ENCODE measurements at regions not wholly inside any gene's neighbourhood (a gene's known extent, or its start where the extent isn't known, plus 50 kb on each side); places are given as distances from the start of the nearest gene placed in this dataset.
A peak's percentile ranks its signal among the peaks of the same experiment; 100 is the strongest.

DNA sequence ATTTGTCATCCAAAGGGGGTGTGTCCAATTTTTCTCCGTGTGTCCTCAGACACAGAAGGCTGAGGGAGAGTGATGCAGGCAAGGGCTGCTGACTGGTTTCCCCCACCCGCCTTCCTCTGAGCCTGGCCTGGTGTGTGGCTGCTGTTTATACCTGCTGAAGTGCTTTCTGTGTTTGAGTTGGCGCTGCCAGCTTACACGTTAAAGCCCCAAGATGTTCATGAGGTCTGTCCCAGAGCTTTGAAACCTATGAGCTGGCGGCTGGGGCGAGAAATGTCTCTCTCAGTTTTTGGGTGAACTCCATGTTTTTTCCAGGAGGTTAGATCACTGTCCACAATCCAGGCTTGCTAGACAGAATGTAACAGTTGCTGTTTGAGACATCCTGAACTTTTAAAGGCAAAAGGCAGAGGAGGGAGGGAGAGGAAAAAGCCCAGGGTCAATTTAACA lies 69.0 kb upstream of the CCN2 start:
- Histone ChIP-seq H4K91ac (ENCODE audit: insufficient read depth, low read depth, low read length) (peak overlapping the region; percentile 23; the same call in 1 of the 2 replicates), H2BK15ac (ENCODE audit: low read depth, low read length) (peak overlapping the region; percentile 76; the same call in 1 of the 3 replicates), H4K8ac (ENCODE audit: low read depth in 2 of 2, low read length in 2 of 2) (peak overlapping the region in 1 of 2 experiments; percentile 60; a peak in 2 of 4 replicates), H3K14ac (replicated peaks; ENCODE audit: low read depth, low read length) (no peak overlapping the region; the same call in 1 of the 2 replicates), H4K20me1 (ENCODE audit: insufficient read depth, low read length) (no peaks in the 10 kb centered on the region), H3K18ac (ENCODE audit: low read depth, low read length) (peak overlapping the region; percentile 10), H3K56ac (ENCODE audit: extremely low read depth, insufficient read depth, low read length) (no peak overlapping the region), H3K4me1 (ENCODE audit: control insufficient read depth, insufficient read depth, low read length) (peaks cover 4% of the 10 kb centered on the region; the same call in 1 of the 2 replicates), H3K79me1 (ENCODE audit: low read depth in 1 of 2, low read length in 2 of 2) (no peaks in the 10 kb centered on the region), H3K27me3 (ENCODE audit: control insufficient read depth, insufficient read depth, low read length) (no peaks in the 10 kb centered on the region), H2AK9ac (replicated peaks; ENCODE audit: low read depth, low read length, poor library complexity) (no peak overlapping the region), H3K9ac (ENCODE audit: low read depth, low read length) (no peak overlapping the region), H2AK5ac (ENCODE audit: low read depth, low read length) (no peak overlapping the region), H3K4me3 (ENCODE audit: insufficient read depth, low read depth, low read length) (no peak overlapping the region), H3K9me1 (ENCODE audit: insufficient read depth, low read length) (no peaks in the 10 kb centered on the region; the same call in 1 of the 2 replicates), H2BK20ac (ENCODE audit: low read depth, low read length) (0 out of 2 replicates have a peak overlapping the region, but pooled peaks have one; percentile 69), H3K23ac (ENCODE audit: low read depth, low read length) (peak overlapping the region; percentile 43), H3K36me3 (ENCODE audit: control insufficient read depth, insufficient read depth, low read length) (no peaks in the 10 kb centered on the region), H3K27ac (ENCODE audit: insufficient read depth, low read length) (peak overlapping the region; percentile 26; the same call in 1 of the 2 replicates), H3K9me3 (ENCODE audit: control insufficient read depth, insufficient read depth, low read length) (no peaks in the 10 kb centered on the region), H2AFZ (replicated peaks; ENCODE audit: low read length, poor library complexity) (peak overlapping the region; percentile 80), H2BK120ac (ENCODE audit: low read depth, low read length) (peak overlapping the region; percentile 79), H3K4me2 (ENCODE audit: low read depth, low read length) (no peak overlapping the region), H2BK5ac (ENCODE audit: low read depth, low read length, poor library complexity, severe bottlenecking) (no peak overlapping the region), H4K5ac (ENCODE audit: low read depth, low read length) (no peak overlapping the region; the same call in 1 of the 2 replicates), H3K4ac (ENCODE audit: low read depth, low read length) (peak overlapping the region; percentile 54)
- DNase-seq: peak; percentile 13
- intact Hi-C loops (cut with micrococcal nuclease): no loop called here
- ATAC-seq (ENCODE audit: low read depth): 0 out of 2 replicates have a peak, but pooled peaks have one; percentile 24
- POLR2A ChIA-PET (ENCODE audit: unreplicated experiment): no interaction called here
- in situ Hi-C loops (cut with MboI; ENCODE audit: low sequenced_read_pairs): no loop called here
- 100% methylated on average over 2 of the region's 6 CpGs; no CpG with 5 or more reads in 1 of the 2 experiments for WGBS, 2 experiments (ENCODE audit: extremely low coverage in 2 of 2, insufficient read length in 1 of 2)
- TF ChIP-seq BHLHE40 (IDR thresholded peaks at IDR 0.05; ENCODE audit: low read depth, low read length): no peak
- TF ChIP-seq RFX5 (IDR thresholded peaks at IDR 0.05; ENCODE audit: low read depth, low read length): no peak
- no peak for TF ChIP-seq MAZ (IDR thresholded peaks at IDR 0.05; ENCODE audit: borderline replicate concordance, low read depth, low read length)
- no peak for TF ChIP-seq POLR2A (IDR thresholded peaks at IDR 0.05; ENCODE audit: low read depth, low read length)
- TF ChIP-seq RCOR1 (IDR thresholded peaks at IDR 0.05; ENCODE audit: insufficient replicate concordance, low read length): no peak
- TF ChIP-seq CHD1 (IDR thresholded peaks at IDR 0.05; ENCODE audit: low read depth, low read length): no peak
- no peak for TF ChIP-seq CEBPB (IDR thresholded peaks at IDR 0.05; ENCODE audit: low read depth, low read length)
- TF ChIP-seq, protein P1, sequence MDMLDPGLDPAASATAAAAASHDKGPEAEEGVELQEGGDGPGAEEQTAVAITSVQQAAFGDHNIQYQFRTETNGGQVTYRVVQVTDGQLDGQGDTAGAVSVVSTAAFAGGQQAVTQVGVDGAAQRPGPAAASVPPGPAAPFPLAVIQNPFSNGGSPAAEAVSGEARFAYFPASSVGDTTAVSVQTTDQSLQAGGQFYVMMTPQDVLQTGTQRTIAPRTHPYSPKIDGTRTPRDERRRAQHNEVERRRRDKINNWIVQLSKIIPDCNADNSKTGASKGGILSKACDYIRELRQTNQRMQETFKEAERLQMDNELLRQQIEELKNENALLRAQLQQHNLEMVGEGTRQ (IDR thresholded peaks at IDR 0.05; ENCODE audit: low read depth, low read length): no peak
- TF ChIP-seq NFE2L2 (IDR thresholded peaks at IDR 0.05; ENCODE audit: low read depth, low read length): no peak
- TF ChIP-seq, protein P2, sequence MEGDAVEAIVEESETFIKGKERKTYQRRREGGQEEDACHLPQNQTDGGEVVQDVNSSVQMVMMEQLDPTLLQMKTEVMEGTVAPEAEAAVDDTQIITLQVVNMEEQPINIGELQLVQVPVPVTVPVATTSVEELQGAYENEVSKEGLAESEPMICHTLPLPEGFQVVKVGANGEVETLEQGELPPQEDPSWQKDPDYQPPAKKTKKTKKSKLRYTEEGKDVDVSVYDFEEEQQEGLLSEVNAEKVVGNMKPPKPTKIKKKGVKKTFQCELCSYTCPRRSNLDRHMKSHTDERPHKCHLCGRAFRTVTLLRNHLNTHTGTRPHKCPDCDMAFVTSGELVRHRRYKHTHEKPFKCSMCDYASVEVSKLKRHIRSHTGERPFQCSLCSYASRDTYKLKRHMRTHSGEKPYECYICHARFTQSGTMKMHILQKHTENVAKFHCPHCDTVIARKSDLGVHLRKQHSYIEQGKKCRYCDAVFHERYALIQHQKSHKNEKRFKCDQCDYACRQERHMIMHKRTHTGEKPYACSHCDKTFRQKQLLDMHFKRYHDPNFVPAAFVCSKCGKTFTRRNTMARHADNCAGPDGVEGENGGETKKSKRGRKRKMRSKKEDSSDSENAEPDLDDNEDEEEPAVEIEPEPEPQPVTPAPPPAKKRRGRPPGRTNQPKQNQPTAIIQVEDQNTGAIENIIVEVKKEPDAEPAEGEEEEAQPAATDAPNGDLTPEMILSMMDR (conservative IDR thresholded peaks at IDR 0.05; ENCODE audit: low read depth, low read length): no peak
- TF ChIP-seq MXI1 (IDR thresholded peaks at IDR 0.05; ENCODE audit: borderline replicate concordance, low read depth, low read length): no peak
- TF ChIP-seq RAD21 (IDR thresholded peaks at IDR 0.05; ENCODE audit: low read length): no peak
- no peak for TF ChIP-seq SMC3 (IDR thresholded peaks at IDR 0.05; ENCODE audit: low read depth, low read length)
- CTCF ChIA-PET: interaction anchor here (0.6 kb wide), 1 partner anchor 198 kb away, joined by 3 read pairs; no protein-coding TSS in a partner anchor
- no TSS peak for BruUV-seq (replicated peaks)
- dilution Hi-C loops (cut with HindIII; ENCODE audit: low sequenced_read_pairs, unreplicated experiment): no loop called here

Measured in IMR-90 (cell line).